HepG2 (cell line): ENCODE measurements at regions not wholly inside any gene's neighbourhood (a gene's known extent, or its start where the extent isn't known, plus 50 kb on each side); places are given as distances from the start of the nearest gene placed in this dataset.
"Not testable (repeated sequence)": the region's sequence is repeated elsewhere in the genome, so short reads cannot be mapped to it uniquely, and the experiment has no call there.

ENCODE experiments used
- ATAC-seq: fragments of 200-7000 bp; cut with Tn5 transposase; 3 replicates; pipeline ENCODE4 v1.9.1; 2020; ENCODE audit warnings: mild to moderate bottlenecking, moderate library complexity
- BruUV-seq: library from RNA; stranded (reverse); fragments of 400-500 nt; replicated peaks from 2 replicates; lab custom pipeline; 2021; lab: Mats Ljungman, UMichigan
- CTCF ChIA-PET: fragments of 300-600 bp; formaldehyde crosslinking; extraction: SDS; loops from one replicate; lab custom pipeline; 2021; ENCODE audit warnings: low total read pairs, inconsistent platforms, low intra/inter-chr PET ratio; lab: Yijun Ruan, JAX
- POLR2A ChIA-PET: fragments of 350-600 bp; sonication (Branson Sonifier 250); formaldehyde crosslinking; loops from one replicate; lab custom pipeline; 2020; ENCODE audit warnings: antibody characterized with exemption, inconsistent platforms; lab: Yijun Ruan, JAX
- DNase-seq: peaks from one replicate; pipeline ENCODE4 v3.0.0-alpha.2; 2015; ENCODE audit warnings: low spot score
- FAIRE-seq: peaks from 3 replicates; lab custom pipeline; 2011; peaks lifted over from hg19 to GRCh38; lab: Jason Lieb, UNC
- H2AFZ ChIP-seq: one replicate; pipeline ENCODE4 v1.6.1; 2011; ENCODE audit warnings: low read length, inconsistent platforms
- H3K27ac ChIP-seq: fragments of 300-600 bp; 3 replicates; pipeline ENCODE4 v1.8.0; 2011; ENCODE audit warnings: mixed run types, mild to moderate bottlenecking, mixed read lengths, low read length, inconsistent platforms; ENCODE audit not compliant: insufficient read depth; ENCODE audit errors: extremely low read length
- H3K27me3 ChIP-seq, 2 experiments: fragments of 200-600 bp in 1 of 2; 2 replicates in 1 of 2; 3 replicates in 1 of 2; pipeline versions ENCODE4 v1.6.0 to v1.8.0; 2011; ENCODE audit warnings: low read length in 2 of 2, mild to moderate bottlenecking in 2 of 2, moderate library complexity in 2 of 2, inconsistent platforms in 1 of 2; ENCODE audit not compliant: insufficient read depth in 2 of 2, control insufficient read depth in 1 of 2
- H3K36me3 ChIP-seq, 2 experiments: fragments of 200-600 bp in 1 of 2; replicated peaks in 1 of 2; 2 replicates in 1 of 2; 3 replicates in 1 of 2; pipeline versions ENCODE4 v1.5.1 to v1.8.0; 2011; ENCODE audit warnings: low read length in 2 of 2, inconsistent platforms in 1 of 2; ENCODE audit not compliant: insufficient read depth in 2 of 2, control insufficient read depth in 1 of 2
- H3K4me1 ChIP-seq: 2 replicates; pipeline ENCODE4 v1.5.1; 2012; ENCODE audit warnings: low read length, inconsistent platforms; ENCODE audit not compliant: insufficient read depth
- H3K4me2 ChIP-seq: 2 replicates; pipeline ENCODE4 v1.6.0; 2011; ENCODE audit warnings: low read depth, low read length, inconsistent platforms
- H3K4me3 ChIP-seq, 3 experiments: fragments of 200-600 bp in 1 of 3; sonication (generic), shearing (Covaris generic) in 1 of 3; replicated peaks in 1 of 3; 2 replicates each; pipeline ENCODE4 v1.5.1; 2011 to 2016; ENCODE audit warnings: low read length in 3 of 3, inconsistent platforms in 2 of 3, low read depth in 2 of 3, mild to moderate bottlenecking in 2 of 3, control low read depth in 1 of 3, mixed read lengths in 1 of 3; ENCODE audit not compliant: insufficient read depth in 1 of 3
- H3K79me2 ChIP-seq: one replicate; pipeline ENCODE4 v1.6.1; 2011; ENCODE audit warnings: low read length, inconsistent platforms; ENCODE audit not compliant: insufficient read depth
- H3K9ac ChIP-seq: 2 replicates; pipeline ENCODE4 v1.6.0; 2011; ENCODE audit warnings: mild to moderate bottlenecking, low read depth, low read length, inconsistent platforms; ENCODE audit not compliant: insufficient read depth
- H3K9me3 ChIP-seq: 2 replicates; pipeline ENCODE4 v1.5.1; 2012; ENCODE audit warnings: mild to moderate bottlenecking, low read length
- H4K20me1 ChIP-seq: 2 replicates; pipeline ENCODE4 v1.6.0; 2011; ENCODE audit warnings: inconsistent platforms, mild to moderate bottlenecking, low read length, moderate library complexity; ENCODE audit not compliant: insufficient read depth
- MED1 ChIP-seq: sonication (generic); formaldehyde crosslinking; IDR thresholded peaks from 2 replicates; pipeline ENCODE4 v1.4.0; 2020; ENCODE audit warnings: missing genetic modification reagents
- NCOR1 ChIP-seq: fragments of 200-600 bp; sonication (generic); IDR thresholded peaks from 2 replicates; pipeline ENCODE4 v1.7.0; 2017; ENCODE audit warnings: antibody characterized with exemption, low read length, borderline replicate concordance
- STAG1 ChIP-seq: sonication (generic); formaldehyde crosslinking; IDR thresholded peaks from 2 replicates; pipeline ENCODE4 v1.4.0; 2020; ENCODE audit warnings: missing genetic modification reagents
- WGBS: methylation state at CpG from one replicate; pipeline ENCODE4 v1.1.6; 2017; ENCODE audit warnings: low lambda C conversion rate; 5-methylcytosine and 5-hydroxymethylcytosine counted together
- in situ Hi-C: cut with HindIII; loops from 2 replicates; pipeline ENCODE4 v1.10.0; 2017; ENCODE audit warnings: low pct_unique_long_range_greater_than_20kb; ENCODE audit not compliant: extremely low pct_ligation_motif_present
- intact Hi-C: fragments of 100-400 bp; cut with micrococcal nuclease; formaldehyde crosslinking; loops from one replicate; pipeline ENCODE4 v1.10.0; 2022; ENCODE audit not compliant: unreplicated experiment
- TF ChIP-seq, protein P1 (sequence below): sonication (generic); formaldehyde crosslinking; IDR thresholded peaks from 2 replicates; pipeline ENCODE4 v1.5.0; 2020; ENCODE audit warnings: mild to moderate bottlenecking, missing genetic modification reagents, borderline replicate concordance

DNA sequence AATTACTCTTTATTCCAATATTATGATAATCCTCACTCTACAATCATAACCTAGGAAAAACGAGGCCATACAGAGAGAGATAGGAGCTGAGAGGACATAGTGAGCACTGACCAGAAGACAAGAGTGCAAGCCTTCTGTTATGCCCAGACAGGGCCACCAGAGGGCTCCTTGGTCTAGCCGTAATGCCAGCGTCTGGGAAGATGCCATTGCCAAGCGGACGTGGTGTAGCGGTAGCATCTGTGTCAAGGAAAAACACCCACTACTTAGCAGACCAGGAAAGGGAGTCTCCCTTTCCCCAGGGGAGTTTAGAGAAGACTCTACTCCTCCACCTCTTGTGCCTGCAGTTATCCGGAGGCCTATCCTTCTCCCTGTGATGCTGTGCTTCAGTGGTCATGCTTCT lies 2131.5 kb downstream of the TP53TG3F start:
- intact Hi-C loops, H3K9ac ChIP-seq, CTCF ChIA-PET: not testable (repeated sequence)

DNA sequence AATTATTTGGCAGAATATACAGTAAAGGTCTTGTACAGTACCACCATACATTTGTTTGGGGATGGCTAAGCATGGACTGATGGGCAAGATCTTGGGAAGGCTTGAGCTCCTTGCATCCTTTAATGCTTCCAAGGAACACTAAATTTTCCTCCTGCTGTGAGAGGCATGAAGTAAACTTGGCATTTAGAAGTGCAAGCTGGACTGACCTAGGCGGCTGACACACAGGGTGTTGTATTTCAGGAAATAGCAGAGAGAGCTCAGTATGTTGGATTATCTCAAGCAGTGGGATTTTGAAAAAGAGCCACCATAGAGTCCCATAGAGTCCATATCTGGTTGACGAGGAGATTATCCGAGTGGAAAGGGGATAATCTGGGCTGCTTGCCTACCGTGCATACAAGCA lies 2137.1 kb downstream of the TP53TG3F start:
- FAIRE-seq (no peak), DNase-seq (no peak), ATAC-seq (no peak)
- TF ChIP-seq NCOR1 (no peak), MED1 (no peak)
- TF ChIP-seq, protein P1, sequence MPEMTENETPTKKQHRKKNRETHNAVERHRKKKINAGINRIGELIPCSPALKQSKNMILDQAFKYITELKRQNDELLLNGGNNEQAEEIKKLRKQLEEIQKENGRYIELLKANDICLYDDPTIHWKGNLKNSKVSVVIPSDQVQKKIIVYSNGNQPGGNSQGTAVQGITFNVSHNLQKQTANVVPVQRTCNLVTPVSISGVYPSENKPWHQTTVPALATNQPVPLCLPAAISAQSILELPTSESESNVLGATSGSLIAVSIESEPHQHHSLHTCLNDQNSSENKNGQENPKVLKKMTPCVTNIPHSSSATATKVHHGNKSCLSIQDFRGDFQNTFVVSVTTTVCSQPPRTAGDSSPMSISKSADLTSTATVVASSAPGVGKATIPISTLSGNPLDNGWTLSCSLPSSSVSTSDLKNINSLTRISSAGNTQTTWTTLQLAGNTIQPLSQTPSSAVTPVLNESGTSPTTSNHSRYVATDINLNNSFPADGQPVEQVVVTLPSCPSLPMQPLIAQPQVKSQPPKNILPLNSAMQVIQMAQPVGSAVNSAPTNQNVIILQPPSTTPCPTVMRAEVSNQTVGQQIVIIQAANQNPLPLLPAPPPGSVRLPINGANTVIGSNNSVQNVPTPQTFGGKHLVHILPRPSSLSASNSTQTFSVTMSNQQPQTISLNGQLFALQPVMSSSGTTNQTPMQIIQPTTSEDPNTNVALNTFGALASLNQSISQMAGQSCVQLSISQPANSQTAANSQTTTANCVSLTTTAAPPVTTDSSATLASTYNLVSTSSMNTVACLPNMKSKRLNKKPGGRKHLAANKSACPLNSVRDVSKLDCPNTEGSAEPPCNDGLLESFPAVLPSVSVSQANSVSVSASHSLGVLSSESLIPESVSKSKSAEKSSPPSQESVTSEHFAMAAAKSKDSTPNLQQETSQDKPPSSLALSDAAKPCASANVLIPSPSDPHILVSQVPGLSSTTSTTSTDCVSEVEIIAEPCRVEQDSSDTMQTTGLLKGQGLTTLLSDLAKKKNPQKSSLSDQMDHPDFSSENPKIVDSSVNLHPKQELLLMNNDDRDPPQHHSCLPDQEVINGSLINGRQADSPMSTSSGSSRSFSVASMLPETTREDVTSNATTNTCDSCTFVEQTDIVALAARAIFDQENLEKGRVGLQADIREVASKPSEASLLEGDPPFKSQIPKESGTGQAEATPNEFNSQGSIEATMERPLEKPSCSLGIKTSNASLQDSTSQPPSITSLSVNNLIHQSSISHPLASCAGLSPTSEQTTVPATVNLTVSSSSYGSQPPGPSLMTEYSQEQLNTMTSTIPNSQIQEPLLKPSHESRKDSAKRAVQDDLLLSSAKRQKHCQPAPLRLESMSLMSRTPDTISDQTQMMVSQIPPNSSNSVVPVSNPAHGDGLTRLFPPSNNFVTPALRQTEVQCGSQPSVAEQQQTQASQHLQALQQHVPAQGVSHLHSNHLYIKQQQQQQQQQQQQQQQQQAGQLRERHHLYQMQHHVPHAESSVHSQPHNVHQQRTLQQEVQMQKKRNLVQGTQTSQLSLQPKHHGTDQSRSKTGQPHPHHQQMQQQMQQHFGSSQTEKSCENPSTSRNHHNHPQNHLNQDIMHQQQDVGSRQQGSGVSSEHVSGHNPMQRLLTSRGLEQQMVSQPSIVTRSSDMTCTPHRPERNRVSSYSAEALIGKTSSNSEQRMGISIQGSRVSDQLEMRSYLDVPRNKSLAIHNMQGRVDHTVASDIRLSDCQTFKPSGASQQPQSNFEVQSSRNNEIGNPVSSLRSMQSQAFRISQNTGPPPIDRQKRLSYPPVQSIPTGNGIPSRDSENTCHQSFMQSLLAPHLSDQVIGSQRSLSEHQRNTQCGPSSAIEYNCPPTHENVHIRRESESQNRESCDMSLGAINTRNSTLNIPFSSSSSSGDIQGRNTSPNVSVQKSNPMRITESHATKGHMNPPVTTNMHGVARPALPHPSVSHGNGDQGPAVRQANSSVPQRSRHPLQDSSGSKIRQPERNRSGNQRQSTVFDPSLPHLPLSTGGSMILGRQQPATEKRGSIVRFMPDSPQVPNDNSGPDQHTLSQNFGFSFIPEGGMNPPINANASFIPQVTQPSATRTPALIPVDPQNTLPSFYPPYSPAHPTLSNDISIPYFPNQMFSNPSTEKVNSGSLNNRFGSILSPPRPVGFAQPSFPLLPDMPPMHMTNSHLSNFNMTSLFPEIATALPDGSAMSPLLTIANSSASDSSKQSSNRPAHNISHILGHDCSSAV (CRISPR knock-in tag), result no peak
- H3K4me1 ChIP-seq, result no peaks in the 10 kb centered on the region
- no TSS peak for BruUV-seq
- H3K27me3 ChIP-seq, result no peaks in the 10 kb centered on the region; a peak in 1 of 5 replicates
- ChIA-PET POLR2A (no interaction called here), CTCF (no interaction called here)
- intact Hi-C loops, result no loop called here
- H4K20me1 ChIP-seq, result no peaks in the 10 kb centered on the region
- no peak overlapping the region for H3K9ac ChIP-seq
- H3K9me3 ChIP-seq, result peaks cover 87% of the 10 kb centered on the region
- no peaks in the 10 kb centered on the region for H3K36me3 ChIP-seq
- no peak overlapping the region for H3K4me3 ChIP-seq
- H3K4me2 ChIP-seq, result no peak overlapping the region
- H3K79me2 ChIP-seq, result no peaks in the 10 kb centered on the region
- WGBS, result 1% methylated on average over 4 of the region's 4 CpGs
- in situ Hi-C loops, result no loop called here
- no peak overlapping the region for H2AFZ ChIP-seq
- H3K27ac ChIP-seq, result no peak overlapping the region

More for the DNA sequence above, 2131.5 kb downstream of the TP53TG3F start:
- H3K36me3 ChIP-seq, H4K20me1 ChIP-seq, DNase-seq, FAIRE-seq, H3K27me3 ChIP-seq, BruUV-seq, H3K4me2 ChIP-seq, H3K79me2 ChIP-seq, ATAC-seq, POLR2A ChIA-PET, H3K4me1 ChIP-seq, in situ Hi-C loops, H3K27ac ChIP-seq, H2AFZ ChIP-seq, H3K4me3 ChIP-seq: not testable (repeated sequence)
- TF ChIP-seq STAG1 (CRISPR knock-in tag), result peak; percentile 38
- 20% methylated on average over 7 of the region's 7 CpGs for WGBS
- H3K9me3 ChIP-seq, result peaks cover 88% of the 10 kb centered on the region
